ENCODE measurements at regions not wholly inside any gene's neighbourhood (a gene's known extent, or its start where the extent isn't known, plus 50 kb on each side); places are given as distances from the start of the nearest gene placed in this dataset.

GRCh38 chr15:35880896-35881295 is 334.9 kb upstream of the DPH6 start:
- TF ChIP-seq CTCF (IDR thresholded peaks at IDR 0.05; ENCODE audit: insufficient read depth, low read depth, low read length) = no peak
- TF ChIP-seq EZH2 (IDR thresholded peaks at IDR 0.05; ENCODE audit: insufficient read depth, low read length) = no peak

Measured in astrocyte (in vitro differentiated cells and primary cell).